Activated naive CD4-positive, alpha-beta T cell treated with Interleukin-2 at 50 U/mL for 16 hours (primary cell): ENCODE measurements at regions not wholly inside any gene's neighbourhood (a gene's known extent, or its start where the extent isn't known, plus 50 kb on each side); places are given as distances from the start of the nearest gene placed in this dataset.

Experiments used
- DNase-seq: peaks from one replicate; pipeline ENCODE4 v3.0.0-alpha.2; 2020

DNA sequence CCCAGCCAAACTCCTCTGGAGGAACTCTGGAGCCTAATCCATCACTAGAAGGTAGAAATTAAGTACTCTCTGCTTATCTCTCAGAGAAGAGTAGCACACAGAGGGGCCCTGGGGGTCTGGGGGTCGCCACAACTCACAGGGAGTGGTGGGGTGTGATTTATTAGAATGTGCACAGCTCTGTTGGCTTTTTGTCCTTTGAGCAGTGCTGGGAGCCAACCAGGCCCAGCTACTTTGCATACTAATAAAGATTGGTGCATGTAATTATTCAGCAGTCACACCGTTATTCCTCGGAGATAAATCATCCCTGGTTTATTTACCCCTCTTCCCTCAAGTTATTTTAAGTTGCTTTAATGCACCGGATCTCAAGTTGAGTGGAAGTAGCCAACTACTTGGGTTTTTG, 606.7 kb upstream of the EEF2KMT start:
- no peak for DNase-seq

DNA sequence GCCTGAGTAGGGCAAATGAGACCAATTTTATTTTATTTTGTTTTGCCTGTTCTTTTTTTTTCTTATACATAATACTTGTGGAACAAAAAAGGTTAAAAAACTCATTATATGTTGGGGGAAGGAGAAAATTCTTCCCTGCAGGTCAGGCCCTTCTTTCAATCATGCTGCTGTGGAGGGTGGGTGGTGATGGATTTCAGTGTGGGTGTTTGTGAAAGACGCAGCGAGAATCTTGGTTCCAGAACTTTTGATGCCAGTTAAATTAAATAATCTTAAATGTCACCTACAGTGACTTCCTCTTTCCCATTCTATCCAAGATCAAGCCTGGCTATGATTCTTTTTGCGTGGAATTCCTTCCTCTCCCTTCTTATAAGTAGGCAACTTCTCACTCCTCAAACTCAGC, 595.8 kb upstream of the EEF2KMT start:
- no peak for DNase-seq

GRCh38 chr16:5681966-5682365, 584.4 kb upstream of the EEF2KMT start:
- no peak for DNase-seq

DNA sequence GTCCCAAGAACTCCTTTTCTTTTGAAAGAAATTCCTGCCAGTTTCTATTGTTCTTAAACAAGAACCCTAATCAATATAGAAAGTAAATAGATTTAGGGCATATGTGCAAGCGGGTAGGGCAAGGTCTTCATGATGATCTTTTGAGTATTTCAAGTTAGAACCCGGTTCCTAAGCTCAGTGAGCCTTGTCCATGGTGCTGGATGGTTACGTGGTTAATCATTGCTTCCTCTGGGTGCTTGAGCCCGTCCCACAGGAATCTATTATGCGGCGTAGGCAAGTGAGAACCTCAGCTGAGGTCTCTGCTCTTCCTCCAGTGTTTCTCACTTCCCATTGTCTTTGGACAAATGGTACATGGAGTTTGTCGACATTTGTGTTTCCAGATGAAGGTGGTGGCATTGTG, 580.8 kb upstream of the EEF2KMT start:
- DNase-seq: no peak

DNA sequence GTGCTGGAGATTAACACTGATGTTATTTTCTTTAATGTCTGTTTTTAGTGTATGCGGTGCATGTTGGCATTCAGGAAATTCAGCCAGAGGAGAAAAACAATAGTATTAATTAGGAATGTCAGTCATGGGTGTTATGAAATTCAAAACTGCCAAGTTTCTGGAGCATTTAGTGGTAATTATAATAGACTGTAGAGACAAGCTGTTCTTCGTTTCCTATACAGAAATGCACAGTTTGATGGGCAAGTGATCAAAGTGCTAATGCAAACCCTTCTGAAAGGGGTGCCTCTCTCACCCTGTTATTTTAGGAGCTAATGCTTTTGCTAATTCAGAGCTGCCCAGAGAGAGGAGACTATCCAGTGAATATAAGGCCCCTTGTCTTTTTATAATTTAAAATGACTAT, 573.8 kb upstream of the EEF2KMT start:
- DNase-seq: no peak

DNA sequence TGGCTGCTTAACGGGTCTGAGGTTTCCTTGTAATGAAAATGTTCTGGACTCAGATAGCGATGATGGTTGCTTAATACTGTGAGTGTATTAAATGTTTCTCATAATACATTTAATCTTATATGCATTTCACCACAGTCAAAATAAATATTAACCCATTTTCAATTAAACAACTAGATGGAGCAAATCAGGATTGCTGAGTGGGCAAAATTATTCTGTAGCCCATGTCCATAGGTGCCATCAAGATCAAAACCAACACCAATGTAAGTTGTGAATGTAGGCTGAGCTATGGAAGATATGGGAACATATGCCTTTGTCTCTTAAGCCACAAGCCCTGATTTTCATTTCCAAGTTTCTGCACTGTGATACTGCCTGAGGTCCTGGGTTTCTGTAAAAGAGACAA, 572.6 kb upstream of the EEF2KMT start:
- no peak for DNase-seq

DNA sequence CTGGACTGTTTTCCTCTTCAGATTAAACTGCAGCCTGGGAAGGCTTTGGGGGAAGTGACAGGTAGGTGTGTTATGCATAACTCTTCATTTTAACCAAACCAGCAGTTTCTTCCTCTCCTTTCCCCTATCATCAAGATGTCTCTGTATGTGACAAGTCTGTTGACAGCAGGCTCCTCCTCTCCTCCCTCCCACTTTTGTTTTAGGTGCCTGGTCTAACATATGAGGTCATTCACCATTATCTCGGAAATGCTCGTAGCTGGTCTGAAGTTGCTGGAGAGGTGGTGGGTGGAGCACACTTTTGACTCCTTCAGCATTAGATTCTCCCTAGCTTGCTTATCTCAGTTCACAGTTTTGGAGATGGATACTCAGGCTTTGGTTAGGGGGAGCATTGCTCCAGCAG, 571.0 kb upstream of the EEF2KMT start:
- DNase-seq: no peak

DNA sequence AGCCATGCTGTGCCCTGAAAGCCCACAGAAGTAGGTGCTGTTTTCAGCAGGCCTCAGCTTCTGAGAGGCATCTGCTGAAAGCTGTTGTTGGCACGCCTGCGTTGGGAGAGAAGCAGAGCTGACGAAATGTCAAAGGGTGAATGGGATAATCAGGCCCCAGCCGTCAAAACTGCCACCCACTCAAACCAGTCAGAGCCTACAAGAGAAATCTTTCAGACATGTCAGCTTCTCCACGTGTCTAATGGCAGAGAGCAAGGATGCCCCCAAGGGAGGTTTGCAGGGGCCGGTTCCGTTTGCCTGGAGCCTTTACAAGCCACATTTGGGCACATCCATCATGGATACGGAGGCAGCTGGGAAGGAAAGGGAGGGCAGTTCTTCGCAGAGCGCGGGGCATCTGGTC, 568.2 kb upstream of the EEF2KMT start:
- DNase-seq: no peak

- DNase-seq: no peak
These were observed 556.2 kb upstream of the EEF2KMT start for GRCh38 chr16:5653789-5654188.

- no peak for DNase-seq
These were observed 555.4 kb upstream of the EEF2KMT start for GRCh38 chr16:5653041-5653440.

- no peak for DNase-seq
These were observed 552.5 kb upstream of the EEF2KMT start for GRCh38 chr16:5649762-5650743.

- no peak for DNase-seq
These were observed 549.5 kb upstream of the EEF2KMT start for GRCh38 chr16:5647051-5647450.

DNA sequence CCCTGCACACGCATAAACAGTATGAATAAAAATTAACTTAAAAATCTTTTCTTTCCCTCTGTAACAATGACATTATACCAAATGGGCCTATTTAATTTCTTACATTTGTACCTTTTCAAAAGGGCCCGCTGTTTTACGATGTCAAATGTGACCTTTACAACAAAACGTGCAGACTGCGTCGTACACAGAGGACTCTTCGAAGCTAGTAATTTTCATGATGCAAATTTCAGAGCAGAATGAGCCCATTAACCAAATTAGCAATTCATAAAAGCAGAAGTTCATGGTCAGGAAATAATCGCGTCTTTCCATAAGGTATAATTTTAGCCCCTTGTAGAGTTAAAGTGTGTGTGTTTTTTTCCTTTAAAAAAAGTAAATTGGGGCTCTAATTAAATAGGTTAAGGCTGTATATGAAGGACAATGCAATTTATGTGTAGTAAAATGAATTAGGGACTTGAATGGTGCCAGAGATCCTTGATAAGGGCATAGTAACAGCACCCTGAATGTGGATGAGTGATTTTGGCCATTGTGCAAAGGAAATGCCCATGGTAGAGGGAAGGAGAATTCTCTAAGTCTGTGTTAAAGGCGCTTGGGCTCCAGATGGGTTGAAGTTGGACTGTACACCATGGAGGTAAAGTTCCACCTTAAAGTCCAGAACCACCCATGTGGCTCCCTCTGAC, 546.4 kb upstream of the EEF2KMT start:
- no peak for DNase-seq

- no peak for DNase-seq
These were observed 544.8 kb upstream of the EEF2KMT start for GRCh38 chr16:5642436-5642835.

DNA sequence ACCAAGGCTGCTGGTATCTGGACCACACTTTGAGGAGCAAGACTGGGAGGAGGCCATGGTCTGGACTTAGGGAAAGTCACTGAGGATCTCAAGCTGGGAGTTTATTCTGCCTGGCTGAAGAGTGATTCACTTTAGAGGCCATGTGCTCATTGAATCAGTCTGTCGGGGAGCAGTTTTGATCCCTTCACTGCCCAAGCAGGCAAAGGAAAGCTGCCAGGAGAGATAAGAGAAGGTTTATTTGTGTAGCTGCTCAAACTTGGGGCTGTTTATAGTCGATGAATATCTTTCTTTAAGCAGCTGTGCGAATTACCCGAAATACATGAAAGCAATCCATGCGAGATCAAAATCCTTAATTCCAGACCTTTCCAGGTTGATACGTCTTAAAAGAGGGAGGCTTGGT, 544.4 kb upstream of the EEF2KMT start:
- no peak for DNase-seq

DNA sequence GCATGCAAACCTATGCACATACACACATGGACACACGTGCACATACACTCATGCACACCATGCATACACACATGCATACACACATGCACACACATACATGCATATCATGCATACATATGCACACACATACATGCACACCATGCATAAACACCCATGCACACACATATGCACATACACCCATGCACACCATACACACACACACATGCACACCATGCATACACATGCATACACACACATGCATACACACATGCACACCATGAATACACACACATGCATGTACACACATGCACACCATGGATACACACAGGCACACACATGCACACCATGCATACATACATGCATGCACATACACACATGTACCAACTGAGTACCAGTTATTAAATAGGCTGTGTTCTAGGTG, 543.3 kb upstream of the EEF2KMT start:
- no peak for DNase-seq

- DNase-seq: no peak
These were observed 541.9 kb upstream of the EEF2KMT start for GRCh38 chr16:5639531-5639930.

DNA sequence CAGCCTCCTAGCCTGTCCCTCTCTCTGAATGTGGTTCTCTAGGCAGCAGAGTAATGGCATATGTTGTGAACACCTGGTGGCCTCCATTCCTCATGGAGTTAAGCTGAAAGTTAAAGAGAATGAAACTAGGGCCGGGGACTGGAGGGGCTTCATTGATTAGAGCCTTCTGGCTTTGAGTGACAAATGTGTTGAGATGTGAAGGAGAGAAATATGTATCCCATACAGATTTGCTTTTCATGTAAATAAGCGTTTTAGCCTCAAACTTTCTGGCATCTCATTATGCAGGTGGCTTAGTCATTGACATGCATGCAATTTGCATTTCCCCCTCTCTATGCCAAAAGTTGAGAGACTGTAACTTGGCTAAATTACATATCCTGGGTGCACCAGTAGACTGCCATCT, 537.7 kb upstream of the EEF2KMT start:
- DNase-seq: no peak

- DNase-seq: no peak
These were observed 537.1 kb upstream of the EEF2KMT start for GRCh38 chr16:5634666-5635180.

GRCh38 chr16:5633845-5634440, 536.3 kb upstream of the EEF2KMT start:
- no peak for DNase-seq

DNA sequence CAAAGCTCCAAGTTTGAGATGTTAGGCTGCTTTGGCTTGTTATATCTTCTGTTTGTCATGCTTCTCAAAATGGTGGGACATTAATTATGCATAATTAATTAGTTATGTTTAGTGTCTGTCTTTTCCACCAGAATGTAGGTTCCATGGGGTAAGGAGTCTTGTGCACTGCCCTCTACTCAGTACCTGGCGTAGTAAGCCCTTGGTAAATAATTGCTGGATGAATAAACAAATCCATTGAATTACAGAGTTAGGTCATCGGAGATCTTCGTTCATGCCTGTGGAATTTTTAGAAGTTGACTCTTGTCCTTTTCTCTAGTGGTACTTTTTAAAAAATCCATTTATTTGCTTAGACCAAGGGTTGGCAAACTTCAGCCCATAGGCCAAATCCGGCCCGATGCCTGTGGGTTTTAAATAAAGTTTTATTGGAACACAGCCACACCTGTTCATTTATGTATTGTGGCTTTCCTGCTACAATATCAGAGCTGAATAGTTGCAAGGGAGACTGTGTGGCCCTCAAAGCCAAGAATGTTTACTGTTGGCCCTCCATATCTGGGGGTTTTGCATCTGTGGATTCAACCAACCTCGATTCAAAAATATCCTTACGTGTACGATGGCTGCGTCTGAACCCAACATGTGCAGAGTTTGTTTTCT, 524.8 kb upstream of the EEF2KMT start:
- DNase-seq: no peak

DNA sequence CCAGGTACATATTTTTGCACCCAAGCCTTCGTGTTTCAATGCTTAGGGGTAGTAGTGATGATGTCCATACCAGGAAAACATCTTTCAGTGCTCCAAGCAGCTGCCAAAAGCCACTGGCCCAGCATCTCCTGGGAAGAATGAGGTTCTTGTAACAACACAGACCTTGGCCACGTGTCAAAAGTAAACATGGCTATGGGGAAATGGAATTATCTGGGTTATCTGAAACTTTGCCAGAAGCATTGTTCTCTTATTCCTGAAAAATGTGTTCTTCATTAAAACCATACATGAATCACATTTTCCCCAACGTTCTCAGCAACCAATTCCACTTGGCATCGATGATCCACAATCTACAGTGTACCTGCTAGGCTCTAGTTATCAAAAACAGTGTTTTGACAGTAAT, 524.2 kb upstream of the EEF2KMT start:
- no peak for DNase-seq

GRCh38 chr16:5619304-5619703, 521.7 kb upstream of the EEF2KMT start:
- DNase-seq: no peak
